ENCODE measurements at regions not wholly inside any gene's neighbourhood (a gene's known extent, or its start where the extent isn't known, plus 50 kb on each side); places are given as distances from the start of the nearest gene placed in this dataset.

DNA sequence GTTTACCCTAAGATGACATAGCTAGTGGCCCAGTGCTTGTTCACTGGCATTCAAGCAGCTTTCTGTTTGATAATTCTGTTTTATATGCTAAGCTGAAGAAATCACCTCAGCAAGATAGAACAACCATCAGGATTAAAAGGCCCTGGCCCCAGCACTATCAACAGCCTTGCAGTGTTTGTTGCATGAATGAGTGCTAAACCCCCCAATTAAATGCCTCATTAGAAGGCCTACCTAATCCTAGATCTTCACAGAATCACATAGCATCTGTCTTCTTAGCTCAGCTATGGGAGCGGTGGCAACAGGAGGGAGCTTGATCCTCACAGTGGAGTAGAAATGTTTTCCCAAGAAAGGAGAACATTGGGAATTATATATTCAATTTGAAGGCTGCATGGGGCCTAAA, 194.1 kb upstream of the HNMT start:
- no peak for DNase-seq (ENCODE audit: low spot score)
- H3K4me3 ChIP-seq = no peak overlapping the region
- TF ChIP-seq, protein P1, sequence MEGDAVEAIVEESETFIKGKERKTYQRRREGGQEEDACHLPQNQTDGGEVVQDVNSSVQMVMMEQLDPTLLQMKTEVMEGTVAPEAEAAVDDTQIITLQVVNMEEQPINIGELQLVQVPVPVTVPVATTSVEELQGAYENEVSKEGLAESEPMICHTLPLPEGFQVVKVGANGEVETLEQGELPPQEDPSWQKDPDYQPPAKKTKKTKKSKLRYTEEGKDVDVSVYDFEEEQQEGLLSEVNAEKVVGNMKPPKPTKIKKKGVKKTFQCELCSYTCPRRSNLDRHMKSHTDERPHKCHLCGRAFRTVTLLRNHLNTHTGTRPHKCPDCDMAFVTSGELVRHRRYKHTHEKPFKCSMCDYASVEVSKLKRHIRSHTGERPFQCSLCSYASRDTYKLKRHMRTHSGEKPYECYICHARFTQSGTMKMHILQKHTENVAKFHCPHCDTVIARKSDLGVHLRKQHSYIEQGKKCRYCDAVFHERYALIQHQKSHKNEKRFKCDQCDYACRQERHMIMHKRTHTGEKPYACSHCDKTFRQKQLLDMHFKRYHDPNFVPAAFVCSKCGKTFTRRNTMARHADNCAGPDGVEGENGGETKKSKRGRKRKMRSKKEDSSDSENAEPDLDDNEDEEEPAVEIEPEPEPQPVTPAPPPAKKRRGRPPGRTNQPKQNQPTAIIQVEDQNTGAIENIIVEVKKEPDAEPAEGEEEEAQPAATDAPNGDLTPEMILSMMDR (IDR thresholded peaks at IDR 0.05) = no peak
- no peak overlapping the region for H3K27ac ChIP-seq

DNA sequence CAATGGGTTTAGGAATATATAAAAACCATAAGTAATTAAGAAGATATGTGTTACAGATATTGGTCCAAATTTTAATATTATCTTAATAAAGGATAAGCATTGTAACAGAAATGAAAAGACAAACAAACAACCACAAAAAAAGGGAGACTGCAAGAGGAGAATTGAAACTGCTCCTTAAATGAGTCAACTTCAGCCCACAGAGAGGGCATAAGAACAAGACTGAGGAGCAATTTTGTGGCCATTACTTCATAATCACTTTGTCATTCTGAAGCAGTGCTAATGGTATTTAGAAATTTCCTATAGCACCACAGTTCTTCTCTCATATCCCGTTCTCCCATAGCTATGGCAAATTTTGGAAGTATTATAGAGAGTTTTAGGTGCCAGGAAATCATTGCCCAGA, 193.2 kb upstream of the HNMT start:
- no peak overlapping the region for H3K4me3 ChIP-seq
- TF ChIP-seq, protein P1 (IDR thresholded peaks at IDR 0.05) = no peak
- H3K27ac ChIP-seq = no peak overlapping the region
- DNase-seq (ENCODE audit: low spot score) = no peak

DNA sequence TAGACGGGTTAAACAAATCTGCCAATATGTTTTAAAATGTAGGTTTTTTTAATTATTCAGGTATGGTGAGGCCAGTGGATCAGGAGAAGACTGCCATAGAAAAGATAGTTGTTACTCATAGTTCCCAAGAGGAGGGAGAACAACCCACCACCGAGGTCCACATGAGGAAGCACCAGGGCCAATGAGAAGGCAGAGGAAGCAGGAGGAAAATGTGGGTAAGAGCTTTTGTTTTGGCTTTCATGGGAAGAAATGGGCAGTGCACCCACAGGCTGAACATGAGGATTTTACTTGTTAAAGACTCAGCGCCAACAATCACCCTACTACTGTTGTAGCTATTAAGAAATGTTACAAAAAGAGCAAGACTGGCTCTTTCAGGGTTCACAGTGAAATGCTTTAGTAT, 191.8 kb upstream of the HNMT start:
- TF ChIP-seq, protein P1 (IDR thresholded peaks at IDR 0.05) = no peak
- Histone ChIP-seq H3K27ac (no peak overlapping the region), H3K4me3 (no peak overlapping the region)
- DNase-seq (ENCODE audit: low spot score) = no peak

DNA sequence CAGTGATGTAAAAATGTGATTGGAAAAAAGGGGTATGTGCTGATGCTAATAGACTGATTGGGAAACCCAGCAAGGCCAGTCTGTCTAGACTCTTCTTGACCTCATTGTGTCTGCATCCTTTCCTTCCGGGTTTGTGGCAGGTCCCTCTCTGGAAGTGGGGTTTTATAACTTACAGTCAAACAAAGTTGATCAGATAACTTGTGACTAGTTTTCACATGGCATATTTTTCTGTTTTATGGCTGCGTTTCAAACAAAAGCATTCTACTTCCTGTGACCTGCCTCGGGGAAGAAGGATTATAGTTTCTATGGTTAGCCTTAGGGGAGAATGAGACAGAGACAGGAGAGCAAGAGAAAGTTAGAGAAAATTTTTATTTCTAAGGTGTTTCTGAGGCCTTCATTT, 188.7 kb upstream of the HNMT start:
- no peak overlapping the region for H3K27ac ChIP-seq
- DNase-seq (ENCODE audit: low spot score) = no peak
- no peak overlapping the region for H3K4me3 ChIP-seq
- TF ChIP-seq, protein P1 (IDR thresholded peaks at IDR 0.05) = no peak

DNA sequence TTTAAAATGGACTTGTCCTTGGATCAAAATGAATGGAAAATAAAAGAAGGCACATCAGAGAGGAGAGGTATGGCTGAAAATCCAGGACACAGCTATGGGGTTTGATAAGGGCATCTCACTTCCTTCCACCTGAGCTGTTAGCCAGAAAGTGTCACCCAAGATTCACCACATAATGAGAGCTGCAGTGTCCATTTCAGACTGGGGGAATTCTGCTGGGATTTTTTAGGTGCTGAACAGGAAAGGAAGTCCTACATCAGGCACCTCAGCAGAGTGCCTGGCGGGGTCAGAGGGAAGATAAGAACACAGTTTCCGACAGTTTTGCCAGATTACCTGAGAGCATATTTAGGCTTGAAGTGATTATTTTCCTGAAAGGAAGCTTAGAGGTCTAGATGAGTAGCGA, 187.6 kb upstream of the HNMT start:
- H3K4me3 ChIP-seq = no peak overlapping the region
- H3K27ac ChIP-seq = no peak overlapping the region
- TF ChIP-seq, protein P1 (IDR thresholded peaks at IDR 0.05) = no peak
- DNase-seq (ENCODE audit: low spot score) = no peak

DNA sequence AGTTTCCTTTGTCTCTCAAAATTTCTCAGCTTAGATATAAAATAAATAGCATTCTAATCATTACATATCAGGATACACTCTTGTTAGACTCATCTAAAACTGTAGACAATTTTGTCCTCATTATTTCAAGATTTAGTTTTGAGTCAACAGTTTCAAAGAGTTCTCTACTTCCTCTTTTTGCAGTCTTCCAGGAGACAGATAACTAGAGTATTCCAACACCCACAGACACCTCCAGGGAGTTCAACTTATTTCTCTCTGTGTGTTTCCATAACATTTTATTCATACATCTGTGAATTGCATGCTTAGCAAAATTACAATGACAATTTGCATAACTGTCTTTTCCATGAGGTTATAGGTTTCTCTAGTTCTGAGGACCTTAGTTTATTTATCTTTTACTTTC, 166.6 kb upstream of the HNMT start:
- Histone ChIP-seq H3K27ac (no peak overlapping the region), H3K4me3 (no peak overlapping the region)
- DNase-seq (ENCODE audit: low spot score) = no peak
- TF ChIP-seq, protein P1 (IDR thresholded peaks at IDR 0.05) = no peak

DNA sequence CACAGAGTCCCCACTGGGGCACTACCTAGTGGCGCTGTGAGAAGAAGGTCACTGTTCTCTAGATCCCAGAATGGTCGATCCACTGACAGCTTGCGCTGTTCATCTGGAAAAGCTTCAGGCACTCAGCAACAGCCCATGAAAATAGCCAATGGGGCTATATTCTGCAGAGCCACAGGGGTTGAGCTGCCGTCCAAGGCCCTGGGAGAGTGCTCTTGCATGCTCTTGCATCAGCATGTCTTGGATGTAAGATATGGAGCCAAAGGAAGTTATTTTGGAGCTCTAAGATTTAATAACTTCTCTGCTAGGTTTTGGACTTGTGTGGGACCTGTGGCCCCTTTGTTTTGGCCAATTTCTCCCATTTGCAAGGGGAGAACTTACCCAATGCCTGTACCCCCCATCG, 164.7 kb upstream of the HNMT start:
- TF ChIP-seq, protein P1 (IDR thresholded peaks at IDR 0.05) = no peak

More for the DNA sequence above, 164.7 kb upstream of the HNMT start:
- DNase-seq (ENCODE audit: low spot score) = no peak
- Histone ChIP-seq H3K27ac (no peak overlapping the region), H3K4me3 (no peak overlapping the region)
